ENCODE measurements at regions not wholly inside any gene's neighbourhood (a gene's known extent, or its start where the extent isn't known, plus 50 kb on each side); places are given as distances from the start of the nearest gene placed in this dataset.

DNA sequence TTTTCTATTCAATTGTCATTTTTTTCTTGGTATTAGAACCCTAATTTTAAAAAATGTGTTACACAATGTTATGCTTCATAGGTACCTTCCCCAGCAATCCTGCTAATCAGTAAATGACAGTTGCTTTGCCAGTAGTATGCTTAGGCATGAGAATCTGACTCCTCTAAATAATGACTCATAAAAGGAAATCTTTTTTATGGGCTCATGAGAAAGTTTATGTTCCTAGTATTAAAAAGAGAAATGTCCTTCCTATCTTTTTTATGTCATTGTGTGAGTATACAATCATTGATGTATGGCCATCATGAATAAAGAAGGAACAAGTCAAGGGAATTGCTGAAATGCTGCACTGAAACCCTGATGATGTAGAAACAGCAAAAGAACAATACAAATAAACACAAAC is 1237.7 kb upstream of the PCDH20 start (continued):
- TF ChIP-seq SRF (IDR thresholded peaks at IDR 0.05; ENCODE audit: low read depth) (no peak), SIN3A (IDR thresholded peaks at IDR 0.05; ENCODE audit: low read depth) (no peak), POLR2A (IDR thresholded peaks at IDR 0.05; ENCODE audit: borderline replicate concordance, extremely low read depth, insufficient read depth, insufficient read length) (no peak), RAD21 (IDR thresholded peaks at IDR 0.05; ENCODE audit: low read depth) (no peak), TCF7L2 (IDR thresholded peaks at IDR 0.05; ENCODE audit: borderline replicate concordance, extremely low read depth, insufficient read depth, insufficient read length) (no peak)

DNA sequence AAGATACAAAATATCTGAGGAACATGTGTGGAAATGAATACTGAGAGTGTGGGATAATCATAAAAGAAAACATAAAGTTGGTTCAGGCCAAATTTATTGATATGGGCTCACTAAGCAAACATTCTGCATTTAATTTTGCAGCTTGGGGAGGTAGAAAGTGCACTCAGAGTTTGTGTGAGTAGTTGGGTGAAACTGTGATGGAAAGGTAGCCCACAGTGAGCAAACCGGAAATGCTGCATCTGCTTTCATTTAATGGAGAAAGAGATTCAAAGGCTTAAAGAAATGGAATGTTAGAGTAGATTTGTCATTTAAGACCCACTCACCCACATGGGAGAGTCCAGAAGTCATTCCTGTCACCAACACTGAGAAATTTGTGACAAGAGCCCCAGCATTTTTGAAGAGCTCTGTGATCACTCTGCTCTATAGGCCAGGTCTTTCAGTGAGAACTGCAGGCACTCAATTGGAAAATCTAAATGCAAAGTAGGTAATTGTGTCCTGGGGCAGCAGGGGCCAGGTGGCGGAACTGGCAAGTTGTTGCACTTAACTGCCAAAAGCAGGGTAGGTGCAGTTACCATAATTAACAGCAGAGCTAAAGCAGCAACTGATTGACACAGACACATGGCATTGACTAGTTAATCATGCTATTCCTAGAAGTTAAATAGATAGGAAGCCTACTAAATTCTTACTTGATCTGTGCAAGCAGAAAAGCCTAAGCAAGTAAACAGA is 1228.3 kb upstream of the PCDH20 start:
- TF ChIP-seq ZFX (IDR thresholded peaks at IDR 0.05) = no peak
- TF ChIP-seq EZH2 (IDR thresholded peaks at IDR 0.05) = no peak
- no peak for TF ChIP-seq TCF7L2 (IDR thresholded peaks at IDR 0.05; ENCODE audit: borderline replicate concordance, extremely low read depth, insufficient read depth, insufficient read length)
- TF ChIP-seq FOSL1 (IDR thresholded peaks at IDR 0.05; ENCODE audit: low read depth) = no peak
- TF ChIP-seq POLR2A (IDR thresholded peaks at IDR 0.05; ENCODE audit: borderline replicate concordance, extremely low read depth, insufficient read depth, insufficient read length) = no peak
- no peak for TF ChIP-seq ZNF274 (IDR thresholded peaks at IDR 0.05; ENCODE audit: low read depth, low read length)
- Histone ChIP-seq H3K27ac (ENCODE audit: low read depth, low read length) (peak overlapping the region; percentile 61; the same call in 1 of the 2 replicates), H3K79me2 (ENCODE audit: insufficient read depth, low read length) (no peaks in the 10 kb centered on the region), H3K4me3 (replicated peaks in 1 of 2; ENCODE audit: low read depth in 1 of 2, low read length in 2 of 2) (no peak overlapping the region), H3K9ac (ENCODE audit: low read length) (no peak overlapping the region), H2AFZ (ENCODE audit: low read depth, low read length, poor library complexity, severe bottlenecking) (no peak overlapping the region), H3K36me3 (ENCODE audit: control insufficient read depth in 1 of 2, insufficient read depth in 2 of 2, low read length in 2 of 2) (peaks cover 0 to 29% of the 10 kb centered on the region in 2 experiments; a peak in 2 of 4 replicates), H3K27me3 (ENCODE audit: insufficient read depth, low read length) (no peaks in the 10 kb centered on the region), H3K4me2 (ENCODE audit: low read length) (peak overlapping the region; percentile 55; the same call in 1 of the 2 replicates), H3K4me1 (ENCODE audit: control insufficient read depth in 1 of 2, insufficient read depth in 2 of 2, low read length in 2 of 2) (peaks cover 10 to 27% of the 10 kb centered on the region in 2 experiments), H4K20me1 (ENCODE audit: insufficient read depth) (no peaks in the 10 kb centered on the region), H3K9me2 (ENCODE audit: insufficient read depth) (no peaks in the 10 kb centered on the region), H3K9me3 (ENCODE audit: control insufficient read depth in 1 of 2, insufficient read depth in 1 of 2, low read depth in 1 of 2, low read length in 2 of 2) (peaks cover 0 to 7% of the 10 kb centered on the region in 2 experiments; a peak in 1 of 4 replicates)
- DNase-seq (ENCODE audit: low read depth, low spot score) (no peak), ATAC-seq (no peak)
- intact Hi-C loops (cut with micrococcal nuclease) = no loop called here
- RAD21 ChIA-PET (ENCODE audit: low non-redundant PET in 1 of 2, low total read pairs in 2 of 2, uncharacterized antibody in 2 of 2, unreplicated experiment in 2 of 2) = no interaction called here
- BruUV-seq (replicated peaks) = no TSS peak
- POLR2A ChIA-PET = no interaction called here
- CTCF ChIA-PET = no interaction called here

Measured in HCT116 (cell line).